Activated CD8-positive, alpha-beta memory T cell treated with anti-CD3 and anti-CD28 coated beads, Interleukin-2, amount 10 ng/mL, durations not matched to agents 7 days and 5 days (primary cell): ENCODE measurements at regions not wholly inside any gene's neighbourhood (a gene's known extent, or its start where the extent isn't known, plus 50 kb on each side); places are given as distances from the start of the nearest gene placed in this dataset.

Experiments used
- ATAC-seq: fragments of 150-1000 bp; cut with Tn5 transposase; one replicate; pipeline ENCODE4 v1.10.0; 2021; ENCODE audit warnings: moderate library complexity
- CTCF ChIA-PET: fragments of 350-600 bp; sonication (Branson Sonifier 250); formaldehyde crosslinking; loops from one replicate; lab custom pipeline; 2021; ENCODE audit warnings: antibody characterized with exemption; lab: Charles Lee
- DNase-seq: peaks from one replicate; pipeline ENCODE4 v3.0.0-alpha.2; 2020
- H3K27ac Mint-ChIP-seq: one replicate; pipeline ENCODE4 v1.8.0; 2021; ENCODE audit warnings: mild to moderate bottlenecking, mixed read lengths
- H3K27me3 Mint-ChIP-seq: one replicate; pipeline ENCODE4 v1.8.0; 2021; ENCODE audit warnings: mixed read lengths
- H3K36me3 Mint-ChIP-seq: one replicate; pipeline ENCODE4 v1.8.0; 2021; ENCODE audit warnings: mild to moderate bottlenecking, mixed read lengths
- H3K4me1 Mint-ChIP-seq: one replicate; pipeline ENCODE4 v1.8.0; 2021; ENCODE audit warnings: mixed read lengths
- H3K4me3 Mint-ChIP-seq: one replicate; pipeline ENCODE4 v1.8.0; 2021; ENCODE audit warnings: mild to moderate bottlenecking, moderate library complexity, mixed read lengths
- H3K9me3 Mint-ChIP-seq: one replicate; pipeline ENCODE4 v1.8.0; 2022; ENCODE audit warnings: low read depth, mixed read lengths

DNA sequence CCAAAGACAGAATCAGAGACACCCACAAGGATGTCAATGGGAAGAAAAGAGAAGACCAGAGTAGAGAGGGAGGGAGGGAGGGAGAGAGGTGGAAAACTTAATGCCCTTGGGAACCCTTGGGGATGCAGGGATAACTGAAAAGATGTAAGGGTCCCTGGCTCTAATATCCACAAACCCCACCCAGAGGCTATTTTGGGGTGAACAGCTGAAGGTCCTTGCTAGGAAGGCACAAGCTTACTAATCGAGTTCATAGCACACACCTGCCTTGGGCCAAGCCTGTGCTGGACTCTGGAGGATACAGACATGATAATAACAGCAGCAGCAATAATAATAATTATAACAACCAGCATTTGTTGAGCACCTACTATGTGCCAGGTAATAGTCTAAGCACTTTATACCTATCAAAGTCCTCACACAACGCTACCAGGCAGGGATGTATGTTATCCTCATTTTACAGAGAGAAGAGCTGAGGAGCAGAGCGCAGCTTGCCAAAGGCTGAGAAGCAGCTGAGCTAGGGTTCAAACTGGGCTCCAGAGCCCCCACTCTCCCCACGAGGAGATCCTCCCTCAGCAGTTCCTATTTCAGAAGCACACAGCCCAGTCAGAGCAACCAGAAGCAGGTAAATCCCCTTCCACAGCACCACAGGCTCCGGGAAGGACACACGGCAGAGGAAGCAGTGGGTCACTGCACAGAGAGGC is 174.2 kb downstream of the ANKRD60 start:
- Mint-ChIP-seq H3K36me3 (no peaks in the 10 kb centered on the region), H3K27ac (no peak overlapping the region), H3K9me3 (peaks cover 3% of the 10 kb centered on the region), H3K27me3 (peaks cover 2% of the 10 kb centered on the region), H3K4me3 (no peak overlapping the region), H3K4me1 (no peaks in the 10 kb centered on the region)
- ATAC-seq (no peak), DNase-seq (peak; percentile 9)
- CTCF ChIA-PET = no interaction called here

DNA sequence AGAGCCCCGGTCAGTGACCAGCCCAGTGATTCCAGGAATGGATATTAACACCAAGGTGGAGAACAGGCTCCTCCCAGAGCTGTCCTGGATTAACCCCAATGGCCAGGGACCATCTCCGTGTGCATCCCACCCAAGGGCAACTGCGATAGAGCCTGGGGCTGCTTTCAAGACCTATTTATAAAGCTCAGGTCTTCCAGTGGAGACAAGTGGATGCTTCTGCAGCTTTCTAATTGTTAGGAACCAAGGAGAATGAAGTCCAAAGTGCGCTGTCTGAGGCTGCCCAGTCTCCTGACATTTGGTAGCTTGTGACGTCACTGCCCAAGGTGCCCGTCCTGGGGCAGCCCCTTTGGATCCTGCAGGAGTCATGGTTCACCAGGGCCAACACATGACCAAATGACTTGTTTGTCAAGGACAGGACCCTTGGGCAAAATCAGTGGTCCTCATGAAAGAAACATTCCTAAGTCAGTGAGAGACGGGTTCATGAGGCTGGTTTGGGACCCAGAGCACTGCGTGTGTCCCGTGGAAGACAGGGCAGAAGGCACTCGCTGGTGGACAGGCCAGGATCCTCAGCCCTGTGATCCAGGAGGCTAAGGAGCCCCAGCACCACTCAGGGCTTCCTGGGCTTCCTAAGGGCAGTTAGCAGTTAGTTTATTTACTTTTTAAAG is 174.9 kb downstream of the ANKRD60 start:
- ATAC-seq = no peak
- H3K4me1 Mint-ChIP-seq = no peaks in the 10 kb centered on the region
- CTCF ChIA-PET = no interaction called here

DNA sequence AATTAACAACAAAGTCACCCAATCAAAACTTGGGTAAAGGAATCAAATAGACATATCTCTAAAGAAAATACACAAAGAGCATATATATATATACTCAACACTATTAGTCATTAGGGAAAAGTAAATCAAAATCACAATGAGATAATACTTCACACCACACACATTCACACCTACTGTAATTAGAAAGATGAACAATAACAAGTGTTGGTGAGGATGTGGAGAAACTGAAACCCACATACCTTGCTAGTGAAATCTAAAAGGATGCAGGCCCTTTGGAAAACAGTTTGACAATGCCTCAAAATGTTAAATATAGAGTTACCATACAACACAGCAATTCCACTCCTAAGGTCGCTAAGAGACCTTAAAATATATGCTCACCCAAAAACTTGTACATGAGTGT is 177.1 kb downstream of the ANKRD60 start:
- Mint-ChIP-seq H3K9me3 (peaks cover 3% of the 10 kb centered on the region), H3K36me3 (no peaks in the 10 kb centered on the region)
- CTCF ChIA-PET = no interaction called here

More for the DNA sequence above, 174.9 kb downstream of the ANKRD60 start:
- peak; percentile 31 for DNase-seq
- Mint-ChIP-seq H3K9me3 (peaks cover 3% of the 10 kb centered on the region), H3K27ac (no peak overlapping the region), H3K4me3 (no peak overlapping the region), H3K36me3 (no peaks in the 10 kb centered on the region), H3K27me3 (peaks cover 2% of the 10 kb centered on the region)

DNA sequence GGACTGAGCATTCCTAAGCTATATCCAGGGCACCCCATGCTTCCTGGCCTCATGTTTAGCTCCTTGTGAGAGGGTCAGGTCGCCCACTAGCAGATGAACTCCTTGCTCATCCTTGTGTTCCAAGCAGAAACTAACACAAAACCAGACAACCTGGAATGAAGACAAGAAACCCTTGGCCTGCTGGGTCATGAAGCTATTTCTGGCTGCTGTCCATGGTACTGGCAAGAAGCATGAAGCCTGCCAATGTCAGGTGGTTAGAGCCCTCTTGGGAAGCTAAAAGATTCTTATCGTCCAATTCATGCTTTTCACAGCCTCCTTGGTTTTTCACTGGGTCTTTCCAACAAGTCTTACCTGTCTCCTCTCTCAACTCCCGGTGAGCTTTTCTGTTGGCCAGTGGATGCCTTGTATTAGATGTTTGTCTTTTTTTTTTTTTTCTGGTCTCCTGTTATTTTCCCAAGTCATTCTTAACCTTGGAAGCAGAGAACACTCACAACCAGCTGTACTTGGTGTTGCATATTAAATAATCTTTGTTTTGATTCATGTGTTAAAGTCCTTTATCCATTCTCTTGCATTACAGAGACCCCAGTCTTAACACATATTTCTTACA is 180.3 kb downstream of the ANKRD60 start:
- CTCF ChIA-PET = no interaction called here
- DNase-seq (peak; percentile 35), ATAC-seq (no peak)
- Mint-ChIP-seq H3K4me1 (no peaks in the 10 kb centered on the region), H3K36me3 (no peaks in the 10 kb centered on the region), H3K9me3 (peaks cover 3% of the 10 kb centered on the region), H3K27ac (no peak overlapping the region), H3K27me3 (no peaks in the 10 kb centered on the region), H3K4me3 (no peak overlapping the region)

More for the DNA sequence above, 177.1 kb downstream of the ANKRD60 start:
- Mint-ChIP-seq H3K4me1 (no peaks in the 10 kb centered on the region), H3K4me3 (no peak overlapping the region), H3K27ac (no peak overlapping the region), H3K27me3 (no peaks in the 10 kb centered on the region)
- ATAC-seq = no peak
- no peak for DNase-seq

DNA sequence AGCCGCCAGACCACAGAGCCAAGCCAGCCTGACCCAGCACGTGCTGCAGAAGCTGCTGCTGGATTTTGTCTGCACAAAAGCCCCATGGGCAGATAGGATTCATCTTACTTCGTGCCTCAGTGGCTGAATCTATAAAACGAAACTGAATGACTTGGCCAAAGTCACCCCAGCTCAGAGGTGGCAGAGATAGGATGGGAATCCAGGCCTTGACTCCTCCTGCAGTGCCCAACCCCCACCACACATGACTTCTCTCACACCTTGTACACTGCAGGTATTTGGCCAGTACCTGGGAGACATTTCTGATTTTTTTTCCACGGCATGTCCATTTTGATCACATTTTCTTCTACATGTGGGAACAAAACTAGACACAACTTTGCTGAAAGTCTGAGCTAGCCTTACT is 182.1 kb downstream of the ANKRD60 start:
- ATAC-seq (no peak), DNase-seq (no peak)
- Mint-ChIP-seq H3K9me3 (no peaks in the 10 kb centered on the region), H3K27ac (no peak overlapping the region), H3K27me3 (peaks cover 2% of the 10 kb centered on the region), H3K4me1 (no peaks in the 10 kb centered on the region), H3K4me3 (no peak overlapping the region), H3K36me3 (no peaks in the 10 kb centered on the region)
- CTCF ChIA-PET = no interaction called here

DNA sequence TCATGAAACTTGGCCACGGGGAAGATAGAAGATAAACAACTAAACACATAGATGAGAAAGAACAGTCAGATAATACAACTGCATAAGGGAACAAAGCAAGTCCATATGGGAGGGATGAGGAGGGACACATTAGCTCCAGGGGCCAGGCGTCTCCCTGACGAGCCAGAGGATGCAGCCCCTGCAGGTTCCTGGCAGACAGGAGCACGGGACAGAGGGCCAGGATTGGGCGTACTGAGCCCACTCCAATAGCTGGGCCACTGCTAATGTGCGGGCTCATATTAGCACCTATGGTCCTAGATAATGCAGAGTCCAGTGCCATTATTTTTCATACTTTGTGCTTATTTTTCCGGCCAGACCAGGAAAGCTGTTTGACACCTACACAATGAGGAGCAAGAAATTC is 182.9 kb downstream of the ANKRD60 start:
- DNase-seq (peak; percentile 32), ATAC-seq (no peak)
- Mint-ChIP-seq H3K27me3 (peaks cover 2% of the 10 kb centered on the region), H3K4me3 (no peak overlapping the region), H3K4me1 (no peaks in the 10 kb centered on the region), H3K9me3 (no peaks in the 10 kb centered on the region), H3K27ac (no peak overlapping the region), H3K36me3 (no peaks in the 10 kb centered on the region)
- CTCF ChIA-PET = no interaction called here

DNA sequence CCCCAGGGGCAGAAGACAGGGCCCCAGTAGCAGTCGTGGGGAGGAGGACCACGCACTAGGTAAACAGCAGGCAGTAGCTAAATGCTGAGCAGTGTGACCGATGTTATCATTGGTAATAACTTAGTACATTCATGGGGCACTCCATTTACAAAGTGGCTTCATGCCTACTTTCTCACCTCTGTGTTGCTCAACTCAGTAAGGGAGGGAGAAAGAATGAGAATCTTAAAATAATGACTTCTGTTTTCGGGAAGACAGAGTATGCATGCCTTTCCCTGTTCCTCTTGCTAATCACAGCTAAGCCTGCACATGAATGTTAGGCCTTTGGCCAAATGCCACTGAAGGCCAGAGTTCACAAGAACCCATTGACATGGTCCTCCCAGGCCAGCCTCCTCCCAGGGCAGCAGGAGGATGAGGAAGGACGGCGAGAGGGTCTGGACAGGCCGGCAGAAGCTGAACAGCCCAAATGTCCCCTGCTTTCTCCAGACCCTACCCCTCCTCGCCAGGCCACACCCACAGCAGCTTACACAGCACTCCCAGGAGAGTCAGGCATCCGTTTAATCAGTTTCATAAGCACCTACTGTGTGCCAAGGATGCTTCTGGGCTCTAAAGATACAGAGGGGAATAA is 183.4 kb downstream of the ANKRD60 start:
- Mint-ChIP-seq H3K9me3 (no peaks in the 10 kb centered on the region), H3K4me3 (no peak overlapping the region), H3K27me3 (peaks cover 2% of the 10 kb centered on the region), H3K36me3 (no peaks in the 10 kb centered on the region), H3K27ac (no peak overlapping the region), H3K4me1 (no peaks in the 10 kb centered on the region)
- ATAC-seq = no peak
- DNase-seq = peak; percentile 33
- CTCF ChIA-PET = no interaction called here

DNA sequence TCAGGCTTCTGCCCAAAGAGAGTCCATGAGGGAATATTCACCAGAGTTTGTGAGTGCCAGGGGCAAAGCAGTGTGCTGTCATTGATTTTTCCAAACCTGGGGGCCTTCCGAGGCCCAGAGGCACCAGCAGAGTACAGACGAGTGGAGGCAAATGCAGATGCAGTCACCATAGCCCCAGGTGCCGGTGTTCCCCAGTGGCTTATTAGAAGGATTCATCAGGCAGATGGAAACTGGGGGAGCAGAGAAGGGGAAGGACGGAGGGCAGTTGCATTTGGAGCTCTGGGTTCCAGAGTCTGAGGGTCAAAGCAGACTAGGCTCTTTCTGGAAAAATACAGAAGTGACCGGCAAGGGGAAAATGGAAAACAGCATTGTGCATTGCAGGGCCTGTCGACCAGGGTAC is 184.2 kb downstream of the ANKRD60 start:
- Mint-ChIP-seq H3K27me3 (peaks cover 2% of the 10 kb centered on the region), H3K36me3 (no peaks in the 10 kb centered on the region), H3K4me1 (no peaks in the 10 kb centered on the region), H3K9me3 (no peaks in the 10 kb centered on the region), H3K27ac (no peak overlapping the region), H3K4me3 (no peak overlapping the region)
- DNase-seq (no peak), ATAC-seq (no peak)
- CTCF ChIA-PET = interaction anchor here (1.0 kb wide), 1 partner anchor 272 kb away, joined by 3 read pairs; no protein-coding TSS in a partner anchor

DNA sequence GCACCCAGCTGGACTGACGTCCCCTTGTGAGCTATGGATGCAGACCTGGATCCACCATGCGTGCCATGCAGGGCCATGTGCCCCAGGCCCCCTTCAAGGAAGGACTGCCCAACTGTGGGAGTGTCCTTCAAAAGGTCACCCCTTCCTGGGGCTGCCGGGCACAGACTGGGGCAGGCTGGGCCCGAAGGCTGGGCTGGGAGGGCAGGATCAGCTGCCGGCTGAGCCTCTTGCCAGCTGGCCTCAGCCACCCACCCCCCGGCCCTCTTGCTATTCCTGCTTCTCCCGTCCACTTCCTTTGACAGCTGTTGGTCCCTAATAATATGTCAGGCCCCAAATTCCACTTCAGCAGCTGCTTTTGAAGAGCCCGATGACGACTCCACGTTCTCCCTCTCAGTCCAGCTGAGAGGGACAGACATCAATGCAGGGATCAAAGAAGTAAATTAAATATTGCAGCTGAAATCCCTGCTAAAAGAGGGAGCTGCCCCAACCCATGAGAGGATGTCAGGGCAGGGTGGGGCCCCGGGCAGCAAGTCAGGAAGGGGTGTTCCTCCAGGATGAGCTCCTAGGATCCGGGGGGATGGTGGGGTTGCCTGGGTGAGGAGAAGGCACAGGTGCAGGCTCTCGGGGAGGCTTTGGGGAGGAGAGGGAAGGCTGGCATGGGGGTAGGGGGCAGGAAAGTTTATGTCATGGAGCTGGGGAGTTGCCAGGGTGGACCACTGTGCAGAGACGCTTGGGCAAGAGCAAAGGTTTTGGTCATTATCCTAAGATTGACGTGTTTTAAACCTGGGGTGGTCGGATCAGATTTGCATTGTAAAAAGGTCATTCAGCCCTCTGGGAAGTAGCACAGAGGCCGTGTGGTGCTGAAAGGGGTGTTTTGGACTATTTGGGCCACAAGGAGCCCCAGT is 185.0 kb downstream of the ANKRD60 start:
- H3K9me3 Mint-ChIP-seq = no peaks in the 10 kb centered on the region
- DNase-seq (peak; percentile 14), ATAC-seq (no peak)
- H3K27ac Mint-ChIP-seq = no peak overlapping the region
- CTCF ChIA-PET = interaction anchor here (1.0 kb wide), 1 partner anchor 271 kb away, joined by 3 read pairs; no protein-coding TSS in a partner anchor
- no peaks in the 10 kb centered on the region for H3K36me3 Mint-ChIP-seq
- H3K4me1 Mint-ChIP-seq = no peaks in the 10 kb centered on the region
- peaks cover 2% of the 10 kb centered on the region for H3K27me3 Mint-ChIP-seq
- no peak overlapping the region for H3K4me3 Mint-ChIP-seq

DNA sequence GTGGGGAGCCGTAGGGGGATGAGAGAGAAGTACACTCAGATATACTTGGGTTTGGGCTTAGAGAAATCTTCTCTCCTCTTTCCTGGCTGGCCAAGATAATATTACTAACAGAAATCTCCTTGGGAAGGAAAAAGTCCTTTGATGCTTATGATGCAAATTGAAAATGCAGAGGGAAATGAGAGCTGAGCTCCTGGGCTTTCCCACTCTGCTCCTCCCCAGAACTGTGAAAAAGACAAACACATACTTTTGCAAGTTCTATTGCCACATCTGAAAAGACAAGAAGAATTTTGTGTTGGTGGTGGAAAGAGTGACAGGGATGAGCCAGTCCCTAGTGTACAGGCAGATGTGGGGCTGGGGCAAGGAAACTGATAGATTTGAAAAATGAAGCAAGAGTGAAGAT is 185.9 kb downstream of the ANKRD60 start:
- CTCF ChIA-PET = no interaction called here
- H3K27me3 Mint-ChIP-seq = peaks cover 2% of the 10 kb centered on the region
- no peaks in the 10 kb centered on the region for H3K9me3 Mint-ChIP-seq
- H3K4me1 Mint-ChIP-seq = no peaks in the 10 kb centered on the region
- DNase-seq (no peak), ATAC-seq (no peak)
- no peak overlapping the region for H3K4me3 Mint-ChIP-seq
- H3K36me3 Mint-ChIP-seq = no peaks in the 10 kb centered on the region
- no peak overlapping the region for H3K27ac Mint-ChIP-seq

DNA sequence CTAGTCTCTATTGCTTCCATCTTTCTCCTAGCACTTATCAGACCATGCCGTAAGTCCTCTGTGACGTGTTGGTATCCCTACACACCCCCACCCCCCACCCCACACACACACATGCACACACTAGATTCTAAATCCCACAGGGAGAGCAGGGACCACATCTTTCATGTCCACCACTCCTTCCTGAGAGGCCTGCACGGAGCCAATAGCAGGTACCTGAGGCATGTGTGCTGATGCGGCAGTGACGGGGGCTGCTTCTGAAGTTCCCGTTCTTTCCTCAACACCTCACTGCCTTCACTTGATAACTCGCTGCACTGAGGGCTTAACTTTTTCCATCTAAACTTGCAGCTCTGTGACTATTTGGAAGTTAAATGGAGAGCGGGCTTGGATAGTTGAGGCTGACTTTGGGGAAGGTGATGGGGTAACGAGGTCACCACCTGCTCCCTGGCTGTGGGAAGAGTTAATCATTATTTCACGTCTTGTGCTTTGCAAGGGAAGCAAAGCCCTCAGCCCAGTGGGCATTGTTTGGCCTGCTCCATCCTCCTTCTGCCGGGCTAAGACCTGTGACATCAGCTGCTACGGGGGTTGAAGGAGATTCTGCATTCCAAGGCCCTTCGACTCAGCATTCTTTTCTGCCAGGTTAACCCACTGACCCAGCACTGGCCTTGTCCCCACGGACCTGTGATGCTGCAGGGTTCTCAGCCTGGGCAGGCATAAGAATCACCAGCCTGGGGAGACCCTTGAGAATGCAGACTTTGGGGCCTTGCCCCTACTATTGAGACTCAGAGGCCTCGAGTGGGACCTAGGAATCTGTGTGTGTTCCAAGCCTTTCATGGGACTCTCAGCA is 187.8 kb downstream of the ANKRD60 start:
- Mint-ChIP-seq H3K4me1 (no peaks in the 10 kb centered on the region), H3K4me3 (no peak overlapping the region), H3K27me3 (peaks cover 11% of the 10 kb centered on the region), H3K27ac (no peak overlapping the region), H3K36me3 (no peaks in the 10 kb centered on the region), H3K9me3 (no peaks in the 10 kb centered on the region)
- no peak for ATAC-seq
- DNase-seq = no peak
- CTCF ChIA-PET = no interaction called here

DNA sequence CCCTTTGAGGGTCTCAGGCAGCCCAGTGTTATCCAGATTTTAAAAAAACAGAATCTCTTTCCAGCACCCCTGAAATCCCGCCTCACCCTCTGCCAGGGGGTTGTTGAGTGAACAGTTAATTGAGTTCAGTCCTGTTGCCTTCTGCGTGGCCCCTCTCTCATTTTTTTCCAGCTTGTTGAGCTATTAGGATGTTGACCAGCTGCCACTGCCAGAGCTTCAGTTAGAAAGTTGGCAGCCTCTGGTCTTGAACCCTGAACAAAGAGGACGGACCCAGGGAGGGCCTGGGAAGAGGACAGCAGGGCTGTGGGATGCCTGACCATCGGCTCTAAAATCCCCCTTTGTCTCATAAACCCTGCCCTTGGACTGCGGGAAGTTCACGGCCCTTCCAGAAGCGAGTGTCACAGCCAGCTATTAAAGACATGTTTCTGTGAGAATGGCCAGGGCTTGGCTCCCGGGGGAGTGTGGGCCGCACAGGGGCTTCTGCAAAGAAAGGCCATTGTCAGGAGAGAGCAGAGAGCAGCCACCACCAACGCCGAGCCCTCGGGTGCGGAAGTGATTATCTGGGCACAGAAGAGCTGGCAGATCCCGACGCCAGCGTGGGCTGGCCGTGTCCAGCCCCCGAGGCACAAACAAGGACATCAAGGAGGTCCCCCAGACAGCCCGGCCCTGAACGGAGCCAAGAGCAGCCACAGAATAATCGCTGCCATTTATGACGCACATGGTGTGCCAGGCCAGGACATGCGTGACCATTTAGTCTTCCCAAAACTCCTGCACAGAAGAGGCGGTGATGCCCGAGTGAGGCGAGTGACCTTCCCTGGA is 189.0 kb downstream of the ANKRD60 start:
- peaks cover 14% of the 10 kb centered on the region for H3K27me3 Mint-ChIP-seq
- ATAC-seq (no peak), DNase-seq (no peak)
- H3K36me3 Mint-ChIP-seq = no peaks in the 10 kb centered on the region
- no peak overlapping the region for H3K27ac Mint-ChIP-seq
- H3K4me1 Mint-ChIP-seq = no peaks in the 10 kb centered on the region
- H3K4me3 Mint-ChIP-seq = no peak overlapping the region
- H3K9me3 Mint-ChIP-seq = no peaks in the 10 kb centered on the region
- CTCF ChIA-PET = no interaction called here
